Osteoblast (primary cell): ENCODE measurements at regions not wholly inside any gene's neighbourhood (a gene's known extent, or its start where the extent isn't known, plus 50 kb on each side); places are given as distances from the start of the nearest gene placed in this dataset.

ENCODE experiments used
- DNase-seq: peaks from one replicate; pipeline ENCODE4 v3.0.0; 2011; ENCODE audit warnings: low spot score, mixed read lengths; ENCODE audit not compliant: insufficient read length; ENCODE audit errors: missing footprints
- H2AFZ ChIP-seq: 2 replicates; pipeline ENCODE4 v1.6.0; 2011; ENCODE audit warnings: mild to moderate bottlenecking, low read length
- H3K27ac ChIP-seq: 2 replicates; pipeline ENCODE4 v1.5.1; 2011; ENCODE audit warnings: mild to moderate bottlenecking, low read depth, low read length, moderate library complexity
- H3K27me3 ChIP-seq: 2 replicates; pipeline ENCODE4 v1.6.0; 2012; ENCODE audit warnings: mild to moderate bottlenecking, control low read depth, inconsistent platforms, low read length, moderate library complexity; ENCODE audit not compliant: insufficient read depth
- H3K36me3 ChIP-seq: 2 replicates; pipeline ENCODE4 v1.5.1; 2011; ENCODE audit warnings: mild to moderate bottlenecking, low read length, control low read depth, moderate library complexity; ENCODE audit not compliant: insufficient read depth
- H3K4me1 ChIP-seq: 2 replicates; pipeline ENCODE4 v1.5.1; 2011; ENCODE audit warnings: mild to moderate bottlenecking, low read length, control low read depth, moderate library complexity; ENCODE audit not compliant: insufficient read depth
- H3K4me2 ChIP-seq: 2 replicates; pipeline ENCODE4 v1.6.0; 2011; ENCODE audit warnings: mild to moderate bottlenecking, low read length; ENCODE audit not compliant: insufficient read depth
- H3K4me3 ChIP-seq: fragments of 200-600 bp; sonication (generic); 3 replicates; pipeline ENCODE4 v1.5.1; 2012; ENCODE audit warnings: mild to moderate bottlenecking, low read length, inconsistent platforms; ENCODE audit not compliant: insufficient read depth
- H3K79me2 ChIP-seq: 2 replicates; pipeline ENCODE4 v1.6.0; 2012; ENCODE audit warnings: mild to moderate bottlenecking, low read length, control low read depth, inconsistent platforms; ENCODE audit not compliant: insufficient read depth
- H3K9me3 ChIP-seq: 2 replicates; pipeline ENCODE4 v1.5.1; 2011; ENCODE audit warnings: low read depth, low read length, control low read depth
- H4K20me1 ChIP-seq: 2 replicates; pipeline ENCODE4 v1.6.0; 2012; ENCODE audit warnings: mild to moderate bottlenecking, low read length, control low read depth; ENCODE audit not compliant: insufficient read depth
- CTCF ChIP-seq: IDR thresholded peaks from 2 replicates; pipeline ENCODE4 v1.5.1; 2011; ENCODE audit warnings: mild to moderate bottlenecking, low read depth, low read length, moderate library complexity; ENCODE audit errors: extremely low read depth

- no peak for DNase-seq
- TF ChIP-seq CTCF: no peak
- Histone ChIP-seq H3K4me1 (no peaks in the 10 kb centered on the region), H3K79me2 (no peaks in the 10 kb centered on the region), H3K4me3 (no peak overlapping the region), H3K27me3 (no peaks in the 10 kb centered on the region), H4K20me1 (no peaks in the 10 kb centered on the region), H3K9me3 (peaks cover 5% of the 10 kb centered on the region), H3K27ac (no peak overlapping the region), H3K4me2 (no peak overlapping the region), H2AFZ (no peak overlapping the region), H3K36me3 (no peaks in the 10 kb centered on the region)
Measured at GRCh38 chr5:4204276-4205141, 608.9 kb downstream of the IRX1 start.

- no peak overlapping the region for H2AFZ ChIP-seq
- peaks cover 5% of the 10 kb centered on the region for H3K9me3 ChIP-seq
- no peaks in the 10 kb centered on the region for H3K4me1 ChIP-seq
- H3K36me3 ChIP-seq: no peaks in the 10 kb centered on the region
- TF ChIP-seq CTCF: no peak
- no peaks in the 10 kb centered on the region for H3K79me2 ChIP-seq
- H4K20me1 ChIP-seq: no peaks in the 10 kb centered on the region
- no peak overlapping the region for H3K27ac ChIP-seq
- no peak overlapping the region for H3K4me2 ChIP-seq
- DNase-seq: no peak
- H3K4me3 ChIP-seq: no peak overlapping the region
- H3K27me3 ChIP-seq: no peaks in the 10 kb centered on the region
Measured at GRCh38 chr5:4205398-4205797, 609.8 kb downstream of the IRX1 start.

GRCh38 chr5:4206127-4206526 is 610.5 kb downstream of the IRX1 start:
- DNase-seq: no peak
- Histone ChIP-seq H3K9me3 (peaks cover 5% of the 10 kb centered on the region), H2AFZ (no peak overlapping the region), H3K27ac (no peak overlapping the region), H3K36me3 (no peaks in the 10 kb centered on the region), H3K79me2 (no peaks in the 10 kb centered on the region), H3K27me3 (no peaks in the 10 kb centered on the region), H3K4me1 (no peaks in the 10 kb centered on the region), H3K4me2 (no peak overlapping the region), H3K4me3 (no peak overlapping the region), H4K20me1 (no peaks in the 10 kb centered on the region)
- no peak for TF ChIP-seq CTCF

- no peaks in the 10 kb centered on the region for H3K27me3 ChIP-seq
- H3K79me2 ChIP-seq: no peaks in the 10 kb centered on the region
- H3K27ac ChIP-seq: no peak overlapping the region
- no peak overlapping the region for H3K4me2 ChIP-seq
- no peak for DNase-seq
- H3K9me3 ChIP-seq: peaks cover 5% of the 10 kb centered on the region
- H2AFZ ChIP-seq: no peak overlapping the region
- no peaks in the 10 kb centered on the region for H3K36me3 ChIP-seq
- H3K4me1 ChIP-seq: no peaks in the 10 kb centered on the region
- H4K20me1 ChIP-seq: no peaks in the 10 kb centered on the region
- no peak overlapping the region for H3K4me3 ChIP-seq
- TF ChIP-seq CTCF: no peak
Measured at GRCh38 chr5:4207486-4207885, 611.9 kb downstream of the IRX1 start.
